Thyroid gland (tissue), 4 donors: ENCODE measurements at regions not wholly inside any gene's neighbourhood (a gene's known extent, or its start where the extent isn't known, plus 50 kb on each side); places are given as distances from the start of the nearest gene placed in this dataset.

Experiments
- DNase-seq, 2 donors: peaks; one replicate each; pipeline ENCODE4 v3.0.0-alpha.2; 2019
- H3K27ac ChIP-seq, 3 donors: fragments of 200-600 bp; sonication (generic); 1 replicate in 2 of 3; 2 replicates in 1 of 3; pipeline ENCODE4 v1.5.1; 2016 to 2019; ENCODE audit warnings: mild to moderate bottlenecking in 1 of 3, moderate library complexity in 1 of 3
- H3K27me3 ChIP-seq: fragments of 200-600 bp; sonication (generic); one replicate; pipeline ENCODE4 v1.5.1; 2019
- H3K36me3 ChIP-seq, 2 donors: fragments of 200-600 bp; sonication (generic); one replicate each; pipeline ENCODE4 v1.5.1; 2016 to 2019
- H3K4me1 ChIP-seq, 2 donors: fragments of 200-600 bp; sonication (generic); one replicate each; pipeline ENCODE4 v1.5.1; 2017 to 2019
- H3K4me3 ChIP-seq, 3 donors: fragments of 200-600 bp; sonication (generic); replicated peaks in 1 of 3; 1 replicate in 2 of 3; 2 replicates in 1 of 3; pipeline ENCODE4 v1.5.1; 2016; ENCODE audit warnings: mild to moderate bottlenecking in 1 of 3
- H3K9me3 ChIP-seq: fragments of 200-600 bp; sonication (generic); one replicate; pipeline ENCODE4 v1.5.1; 2017
- POLR2A ChIP-seq, 2 donors: fragments of 450-650 bp; IDR thresholded peaks; one replicate each; pipeline ENCODE4 v1.6.1; 2017; ENCODE audit warnings: antibody characterized with exemption in 2 of 2, mild to moderate bottlenecking in 2 of 2, moderate library complexity in 1 of 2
- WGBS, 2 donors: methylation state at CpG; one replicate each; pipeline ENCODE4 v1.1.5; 2017; 5-methylcytosine and 5-hydroxymethylcytosine counted together
- intact Hi-C: fragments of 100-400 bp; cut with DNase I; formaldehyde crosslinking; loops from one replicate; pipeline ENCODE4 v1.15.1; 2023
- TF ChIP-seq, protein P1 (sequence below), 6 experiments: fragments of 200-600 bp in 3 of 6; fragments of 450-650 bp in 3 of 6; sonication (generic) in 3 of 6; IDR thresholded peaks; one replicate each; pipeline ENCODE4 v1.5.1; 2016 to 2019; ENCODE audit warnings: antibody characterized with exemption in 6 of 6, mild to moderate bottlenecking in 2 of 6, inconsistent platforms in 1 of 6, moderate library complexity in 1 of 6

DNA sequence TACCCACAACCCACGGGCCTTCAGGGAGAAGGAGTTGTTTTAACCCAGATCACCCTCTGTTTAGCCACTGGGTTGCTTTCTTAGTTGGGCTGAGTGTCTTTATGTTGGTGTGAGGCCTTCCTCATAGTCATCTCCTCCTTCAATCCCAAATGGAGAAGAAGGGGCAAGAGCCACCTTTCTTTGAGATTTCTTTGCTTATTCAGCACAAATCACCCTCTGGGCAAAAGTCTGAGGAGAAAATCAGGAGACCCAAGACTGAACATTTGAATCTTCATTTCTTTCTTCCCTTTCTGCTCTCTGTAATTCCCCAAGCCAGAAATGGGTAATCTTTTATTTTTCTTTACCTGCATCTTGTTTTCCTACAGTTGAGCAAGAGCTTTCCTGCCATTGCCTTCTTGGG is 329.0 kb downstream of the TLE4 start:
- H3K36me3 ChIP-seq: no peaks in the 10 kb centered on the region
- 69 to 100% methylated on average over 1 of the region's 1 CpG for WGBS, 2 donors
- no peaks in the 10 kb centered on the region for H3K4me1 ChIP-seq
- no peak overlapping the region for H3K4me3 ChIP-seq
- H3K27ac ChIP-seq: no peak overlapping the region
- TF ChIP-seq POLR2A (IDR thresholded peaks at IDR 0.05): no peak
- TF ChIP-seq, protein P1, sequence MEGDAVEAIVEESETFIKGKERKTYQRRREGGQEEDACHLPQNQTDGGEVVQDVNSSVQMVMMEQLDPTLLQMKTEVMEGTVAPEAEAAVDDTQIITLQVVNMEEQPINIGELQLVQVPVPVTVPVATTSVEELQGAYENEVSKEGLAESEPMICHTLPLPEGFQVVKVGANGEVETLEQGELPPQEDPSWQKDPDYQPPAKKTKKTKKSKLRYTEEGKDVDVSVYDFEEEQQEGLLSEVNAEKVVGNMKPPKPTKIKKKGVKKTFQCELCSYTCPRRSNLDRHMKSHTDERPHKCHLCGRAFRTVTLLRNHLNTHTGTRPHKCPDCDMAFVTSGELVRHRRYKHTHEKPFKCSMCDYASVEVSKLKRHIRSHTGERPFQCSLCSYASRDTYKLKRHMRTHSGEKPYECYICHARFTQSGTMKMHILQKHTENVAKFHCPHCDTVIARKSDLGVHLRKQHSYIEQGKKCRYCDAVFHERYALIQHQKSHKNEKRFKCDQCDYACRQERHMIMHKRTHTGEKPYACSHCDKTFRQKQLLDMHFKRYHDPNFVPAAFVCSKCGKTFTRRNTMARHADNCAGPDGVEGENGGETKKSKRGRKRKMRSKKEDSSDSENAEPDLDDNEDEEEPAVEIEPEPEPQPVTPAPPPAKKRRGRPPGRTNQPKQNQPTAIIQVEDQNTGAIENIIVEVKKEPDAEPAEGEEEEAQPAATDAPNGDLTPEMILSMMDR (IDR thresholded peaks at IDR 0.05): no peak
- DNase-seq: no peak
- no peaks in the 10 kb centered on the region for H3K9me3 ChIP-seq
- H3K27me3 ChIP-seq: no peaks in the 10 kb centered on the region
- intact Hi-C loops: no loop called here

DNA sequence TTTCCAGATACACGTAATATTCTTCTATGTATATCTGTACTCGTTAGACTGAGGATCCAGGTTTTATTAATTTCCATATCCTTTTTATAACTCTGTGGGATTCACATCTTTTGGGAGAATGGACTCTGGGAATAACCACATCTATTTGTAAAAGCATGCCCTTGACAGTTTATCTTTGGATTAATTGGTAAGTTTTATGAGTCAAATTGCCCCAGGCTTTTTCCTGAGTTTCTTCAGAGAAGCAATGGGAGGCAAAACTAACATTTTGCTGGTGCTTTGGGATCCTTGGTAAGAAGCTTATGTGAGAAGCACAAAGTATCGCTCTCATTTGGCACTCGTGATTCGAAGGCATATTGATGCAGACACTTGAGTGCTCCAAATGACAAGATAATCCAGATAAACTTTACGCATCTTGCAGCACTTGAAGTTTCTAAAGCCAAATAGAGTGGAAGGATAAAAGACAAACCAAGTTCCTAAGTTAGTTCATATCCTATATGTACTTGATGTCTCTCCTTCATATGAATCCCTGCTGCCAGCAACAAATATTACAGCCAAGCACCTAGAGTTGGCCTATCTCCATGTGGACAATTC is 324.7 kb downstream of the TLE4 start:
- Histone ChIP-seq H3K36me3 (no peaks in the 10 kb centered on the region), H3K4me3 (no peak overlapping the region), H3K27me3 (no peaks in the 10 kb centered on the region), H3K27ac (no peak overlapping the region), H3K9me3 (no peaks in the 10 kb centered on the region), H3K4me1 (no peaks in the 10 kb centered on the region)
- no peak for TF ChIP-seq POLR2A (IDR thresholded peaks at IDR 0.05)
- TF ChIP-seq, protein P1 (IDR thresholded peaks at IDR 0.05): no peak
- 84% methylated on average over 6 of the region's 6 CpGs for WGBS, 2 donors
- DNase-seq: no peak
- intact Hi-C loops: no loop called here

DNA sequence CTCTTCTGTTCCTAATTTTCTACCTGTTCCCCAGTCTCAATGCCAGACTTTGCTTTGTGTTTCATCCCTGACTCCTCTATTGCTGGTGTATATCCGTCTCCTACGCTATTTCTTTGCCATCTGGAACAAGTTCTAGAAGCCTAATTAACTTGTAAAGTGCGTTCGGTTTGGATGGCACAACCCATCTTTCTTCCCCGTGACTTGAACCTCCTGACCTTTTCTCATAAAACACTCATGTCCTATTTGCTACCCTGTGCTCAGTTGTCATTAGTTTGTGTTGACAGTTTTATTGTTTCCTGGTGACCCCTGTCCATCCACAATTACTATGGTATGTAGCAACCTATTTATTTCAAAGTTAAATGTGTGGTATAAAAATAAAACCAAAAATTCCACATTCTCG is 323.5 kb downstream of the TLE4 start:
- no peaks in the 10 kb centered on the region for H3K4me1 ChIP-seq
- TF ChIP-seq, protein P1 (IDR thresholded peaks at IDR 0.05): no peak
- TF ChIP-seq POLR2A (IDR thresholded peaks at IDR 0.05): no peak
- no peaks in the 10 kb centered on the region for H3K27me3 ChIP-seq
- WGBS, 2 donors: 76 to 79% methylated on average over 6 of the region's 6 CpGs
- H3K9me3 ChIP-seq: no peaks in the 10 kb centered on the region
- H3K36me3 ChIP-seq: no peaks in the 10 kb centered on the region
- no peak overlapping the region for H3K27ac ChIP-seq
- no peak overlapping the region for H3K4me3 ChIP-seq
- DNase-seq: no peak
- intact Hi-C loops: no loop called here

DNA sequence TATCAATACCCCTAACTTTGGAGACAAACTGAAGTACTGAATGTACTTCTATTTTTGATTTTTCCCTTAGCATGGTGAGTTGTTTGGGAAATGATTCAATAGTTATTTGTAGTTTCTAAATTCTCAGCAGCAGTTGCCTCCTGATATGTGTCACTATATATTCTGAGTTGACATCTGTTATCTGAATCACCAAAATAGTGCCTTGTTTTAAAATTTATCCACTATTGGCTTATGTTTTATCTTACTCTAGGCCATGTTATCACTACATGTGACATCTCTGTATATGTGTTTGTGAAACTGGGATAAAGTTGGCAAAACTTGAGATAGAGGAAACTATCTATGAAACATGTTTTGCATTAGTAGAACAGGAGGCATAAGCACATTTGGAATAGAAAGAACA is 317.6 kb downstream of the TLE4 start:
- H3K4me3 ChIP-seq: no peak overlapping the region
- no peaks in the 10 kb centered on the region for H3K27me3 ChIP-seq
- H3K4me1 ChIP-seq: no peaks in the 10 kb centered on the region
- H3K9me3 ChIP-seq: no peaks in the 10 kb centered on the region
- no peak for DNase-seq
- no peak overlapping the region for H3K27ac ChIP-seq
- H3K36me3 ChIP-seq: no peaks in the 10 kb centered on the region
- intact Hi-C loops: no loop called here
- TF ChIP-seq, protein P1 (IDR thresholded peaks at IDR 0.05): no peak
- TF ChIP-seq POLR2A (IDR thresholded peaks at IDR 0.05): no peak

DNA sequence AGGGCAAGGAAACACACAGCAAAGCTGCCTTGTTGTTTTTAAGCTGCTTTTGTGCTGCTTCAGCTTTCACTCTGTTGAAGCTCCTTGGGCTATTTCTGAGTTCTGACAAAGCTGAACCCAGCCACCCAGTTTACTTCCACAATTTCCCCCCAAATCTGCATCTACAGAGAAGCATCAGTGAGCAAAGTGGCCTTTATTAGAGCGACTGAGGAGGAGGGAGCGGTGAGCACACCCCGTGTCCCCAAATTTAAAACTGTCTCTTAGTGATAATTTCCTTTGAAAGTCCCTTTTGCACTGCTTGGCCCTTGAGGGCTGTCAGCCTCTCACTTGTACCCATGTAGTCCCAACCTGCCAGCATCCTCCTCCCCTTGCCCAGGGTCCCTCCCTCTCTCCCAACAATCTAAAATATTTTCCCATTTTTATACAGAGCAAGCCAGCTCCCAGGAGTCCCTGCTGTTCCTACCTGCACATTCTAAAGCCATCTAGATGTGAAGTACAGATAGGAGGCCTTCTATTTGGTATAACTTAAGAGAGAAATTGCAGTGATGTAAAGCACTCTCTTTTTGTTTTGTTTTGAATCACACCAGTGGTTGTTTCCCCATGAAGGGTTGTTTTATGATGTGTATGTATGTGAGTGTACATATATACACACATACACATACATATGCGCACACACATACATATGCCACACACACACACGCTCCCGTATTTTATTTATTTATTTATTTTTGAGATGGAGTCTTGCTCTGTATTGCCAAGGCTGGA is 313.5 kb downstream of the TLE4 start:
- Histone ChIP-seq H3K36me3 (no peaks in the 10 kb centered on the region), H3K27ac (no peak overlapping the region), H3K4me3 (no peak overlapping the region), H3K4me1 (no peaks in the 10 kb centered on the region), H3K27me3 (no peaks in the 10 kb centered on the region), H3K9me3 (no peaks in the 10 kb centered on the region)
- no peak for DNase-seq
- intact Hi-C loops: no loop called here
- TF ChIP-seq, protein P1 (IDR thresholded peaks at IDR 0.05): no peak
- TF ChIP-seq POLR2A (IDR thresholded peaks at IDR 0.05): no peak
- whole genome bisulfite sequencing, 2 donors: 95 to 96% methylated on average over 6 of the region's 6 CpGs
